HepG2 (cell line): ENCODE measurements at regions not wholly inside any gene's neighbourhood (a gene's known extent, or its start where the extent isn't known, plus 50 kb on each side); places are given as distances from the start of the nearest gene placed in this dataset.

ENCODE experiments used
- ATAC-seq: fragments of 200-7000 bp; cut with Tn5 transposase; 3 replicates; pipeline ENCODE4 v1.9.1; 2020; ENCODE audit warnings: mild to moderate bottlenecking, moderate library complexity
- BruUV-seq: library from RNA; stranded (reverse); fragments of 400-500 nt; replicated peaks from 2 replicates; lab custom pipeline; 2021; lab: Mats Ljungman, UMichigan
- CTCF ChIA-PET: fragments of 300-600 bp; formaldehyde crosslinking; extraction: SDS; loops from one replicate; lab custom pipeline; 2021; ENCODE audit warnings: low total read pairs, inconsistent platforms, low intra/inter-chr PET ratio; lab: Yijun Ruan, JAX
- POLR2A ChIA-PET: fragments of 350-600 bp; sonication (Branson Sonifier 250); formaldehyde crosslinking; loops from one replicate; lab custom pipeline; 2020; ENCODE audit warnings: antibody characterized with exemption, inconsistent platforms; lab: Yijun Ruan, JAX
- DNase-seq: peaks from one replicate; pipeline ENCODE4 v3.0.0-alpha.2; 2015; ENCODE audit warnings: low spot score
- FAIRE-seq: peaks from 3 replicates; lab custom pipeline; 2011; peaks lifted over from hg19 to GRCh38; lab: Jason Lieb, UNC
- H2AFZ ChIP-seq: one replicate; pipeline ENCODE4 v1.6.1; 2011; ENCODE audit warnings: low read length, inconsistent platforms
- H3K27ac ChIP-seq: fragments of 300-600 bp; 3 replicates; pipeline ENCODE4 v1.8.0; 2011; ENCODE audit warnings: mixed run types, mild to moderate bottlenecking, mixed read lengths, low read length, inconsistent platforms; ENCODE audit not compliant: insufficient read depth; ENCODE audit errors: extremely low read length
- H3K27me3 ChIP-seq, 2 experiments: fragments of 200-600 bp in 1 of 2; 2 replicates in 1 of 2; 3 replicates in 1 of 2; pipeline versions ENCODE4 v1.6.0 to v1.8.0; 2011; ENCODE audit warnings: low read length in 2 of 2, mild to moderate bottlenecking in 2 of 2, moderate library complexity in 2 of 2, inconsistent platforms in 1 of 2; ENCODE audit not compliant: insufficient read depth in 2 of 2, control insufficient read depth in 1 of 2
- H3K36me3 ChIP-seq, 2 experiments: fragments of 200-600 bp in 1 of 2; replicated peaks in 1 of 2; 2 replicates in 1 of 2; 3 replicates in 1 of 2; pipeline versions ENCODE4 v1.5.1 to v1.8.0; 2011; ENCODE audit warnings: low read length in 2 of 2, inconsistent platforms in 1 of 2; ENCODE audit not compliant: insufficient read depth in 2 of 2, control insufficient read depth in 1 of 2
- H3K4me1 ChIP-seq: 2 replicates; pipeline ENCODE4 v1.5.1; 2012; ENCODE audit warnings: low read length, inconsistent platforms; ENCODE audit not compliant: insufficient read depth
- H3K4me2 ChIP-seq: 2 replicates; pipeline ENCODE4 v1.6.0; 2011; ENCODE audit warnings: low read depth, low read length, inconsistent platforms
- H3K4me3 ChIP-seq, 3 experiments: fragments of 200-600 bp in 1 of 3; sonication (generic), shearing (Covaris generic) in 1 of 3; replicated peaks in 1 of 3; 2 replicates each; pipeline ENCODE4 v1.5.1; 2011 to 2016; ENCODE audit warnings: low read length in 3 of 3, inconsistent platforms in 2 of 3, low read depth in 2 of 3, mild to moderate bottlenecking in 2 of 3, control low read depth in 1 of 3, mixed read lengths in 1 of 3; ENCODE audit not compliant: insufficient read depth in 1 of 3
- H3K79me2 ChIP-seq: one replicate; pipeline ENCODE4 v1.6.1; 2011; ENCODE audit warnings: low read length, inconsistent platforms; ENCODE audit not compliant: insufficient read depth
- H3K9ac ChIP-seq: 2 replicates; pipeline ENCODE4 v1.6.0; 2011; ENCODE audit warnings: mild to moderate bottlenecking, low read depth, low read length, inconsistent platforms; ENCODE audit not compliant: insufficient read depth
- H3K9me3 ChIP-seq: 2 replicates; pipeline ENCODE4 v1.5.1; 2012; ENCODE audit warnings: mild to moderate bottlenecking, low read length
- H4K20me1 ChIP-seq: 2 replicates; pipeline ENCODE4 v1.6.0; 2011; ENCODE audit warnings: inconsistent platforms, mild to moderate bottlenecking, low read length, moderate library complexity; ENCODE audit not compliant: insufficient read depth
- FOSL2 ChIP-seq: sonication (generic); formaldehyde crosslinking; IDR thresholded peaks from 2 replicates; pipeline ENCODE4 v1.4.0; 2020; ENCODE audit warnings: missing genetic modification reagents
- FOXC1 ChIP-seq: sonication (generic); formaldehyde crosslinking; IDR thresholded peaks from 2 replicates; pipeline ENCODE4 v1.8.0; 2022; ENCODE audit warnings: mild to moderate bottlenecking, missing genetic modification reagents, borderline replicate concordance
- PRDM10 ChIP-seq: sonication (generic); formaldehyde crosslinking; IDR thresholded peaks from 2 replicates; pipeline ENCODE4 v1.4.0; 2020; ENCODE audit warnings: low read depth, missing genetic modification reagents
- RNF2 ChIP-seq: fragments of 450-650 bp; conservative IDR thresholded peaks from 2 replicates; pipeline ENCODE4 v1.6.1; 2016; ENCODE audit warnings: low read depth
- TBX3 ChIP-seq: fragments of 450-650 bp; IDR thresholded peaks from 2 replicates; pipeline ENCODE4 v1.6.1; 2017; ENCODE audit warnings: antibody characterized with exemption, mild to moderate bottlenecking, inconsistent platforms, borderline replicate concordance
- ZSCAN22 ChIP-seq: sonication (generic); formaldehyde crosslinking; IDR thresholded peaks from 2 replicates; pipeline ENCODE4 v1.4.0; 2020; ENCODE audit warnings: mild to moderate bottlenecking, missing genetic modification reagents
- WGBS: methylation state at CpG from one replicate; pipeline ENCODE4 v1.1.6; 2017; ENCODE audit warnings: low lambda C conversion rate; 5-methylcytosine and 5-hydroxymethylcytosine counted together
- in situ Hi-C: cut with HindIII; loops from 2 replicates; pipeline ENCODE4 v1.10.0; 2017; ENCODE audit warnings: low pct_unique_long_range_greater_than_20kb; ENCODE audit not compliant: extremely low pct_ligation_motif_present
- intact Hi-C: fragments of 100-400 bp; cut with micrococcal nuclease; formaldehyde crosslinking; loops from one replicate; pipeline ENCODE4 v1.10.0; 2022; ENCODE audit not compliant: unreplicated experiment
- TF ChIP-seq, protein P1 (sequence below): sonication (generic); formaldehyde crosslinking; IDR thresholded peaks from 2 replicates; pipeline ENCODE4 v1.8.1; 2022; ENCODE audit warnings: low read depth, mild to moderate bottlenecking, missing genetic modification reagents

DNA sequence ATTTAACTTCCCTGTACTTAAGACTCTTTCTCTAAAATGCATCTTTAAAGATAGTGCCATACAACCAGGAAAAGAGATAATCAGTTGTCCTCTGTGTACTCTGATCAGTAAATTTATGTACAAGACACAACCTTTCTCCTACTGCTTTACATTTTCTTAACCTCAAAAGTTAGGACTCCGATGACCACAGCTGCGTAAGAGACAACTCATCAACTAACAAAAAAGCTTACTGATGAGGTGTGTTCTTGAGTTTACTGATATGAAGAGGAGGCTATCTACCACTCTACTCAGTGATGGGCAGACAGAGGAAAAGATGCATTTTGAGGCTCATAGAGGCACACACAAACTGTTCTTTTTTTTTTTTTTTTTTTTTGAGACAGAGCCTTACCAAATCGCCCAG lies 71.4 kb upstream of the HIF1A start:
- H3K27me3 ChIP-seq, result no peaks in the 10 kb centered on the region
- H3K79me2 ChIP-seq, result no peaks in the 10 kb centered on the region
- no TSS peak for BruUV-seq
- FAIRE-seq, result no peak
- H3K9ac ChIP-seq, result no peak overlapping the region
- peaks cover 14% of the 10 kb centered on the region for H3K4me1 ChIP-seq
- no peaks in the 10 kb centered on the region for H3K9me3 ChIP-seq
- H2AFZ ChIP-seq, result no peak overlapping the region
- intact Hi-C loops (no loop called here), in situ Hi-C loops (no loop called here)
- H3K36me3 ChIP-seq, result no peaks in the 10 kb centered on the region
- WGBS, result 77% methylated on average over 3 of the region's 3 CpGs
- H4K20me1 ChIP-seq, result no peaks in the 10 kb centered on the region
- H3K4me2 ChIP-seq, result no peak overlapping the region
- TF ChIP-seq FOXC1 (CRISPR knock-in tag) (no peak), RNF2 (no peak), TBX3 (no peak), ZSCAN22 (CRISPR knock-in tag) (no peak), PRDM10 (CRISPR knock-in tag) (no peak)
- H3K27ac ChIP-seq, result no peak overlapping the region
- DNase-seq, result no peak
- no peak for ATAC-seq
- ChIA-PET POLR2A (interaction anchor here (0.6 kb wide), 1 partner anchor 138 kb away, joined by 3 read pairs; the partner anchor contains the start of gene SNAPC1), CTCF (no interaction called here)
- no peak overlapping the region for H3K4me3 ChIP-seq

- POLR2A ChIA-PET, result no interaction called here
- CTCF ChIA-PET, result no interaction called here
- no peak overlapping the region for H3K4me3 ChIP-seq
- TF ChIP-seq FOSL2 (CRISPR knock-in tag), result peak; percentile 79
- TF ChIP-seq, protein P1, sequence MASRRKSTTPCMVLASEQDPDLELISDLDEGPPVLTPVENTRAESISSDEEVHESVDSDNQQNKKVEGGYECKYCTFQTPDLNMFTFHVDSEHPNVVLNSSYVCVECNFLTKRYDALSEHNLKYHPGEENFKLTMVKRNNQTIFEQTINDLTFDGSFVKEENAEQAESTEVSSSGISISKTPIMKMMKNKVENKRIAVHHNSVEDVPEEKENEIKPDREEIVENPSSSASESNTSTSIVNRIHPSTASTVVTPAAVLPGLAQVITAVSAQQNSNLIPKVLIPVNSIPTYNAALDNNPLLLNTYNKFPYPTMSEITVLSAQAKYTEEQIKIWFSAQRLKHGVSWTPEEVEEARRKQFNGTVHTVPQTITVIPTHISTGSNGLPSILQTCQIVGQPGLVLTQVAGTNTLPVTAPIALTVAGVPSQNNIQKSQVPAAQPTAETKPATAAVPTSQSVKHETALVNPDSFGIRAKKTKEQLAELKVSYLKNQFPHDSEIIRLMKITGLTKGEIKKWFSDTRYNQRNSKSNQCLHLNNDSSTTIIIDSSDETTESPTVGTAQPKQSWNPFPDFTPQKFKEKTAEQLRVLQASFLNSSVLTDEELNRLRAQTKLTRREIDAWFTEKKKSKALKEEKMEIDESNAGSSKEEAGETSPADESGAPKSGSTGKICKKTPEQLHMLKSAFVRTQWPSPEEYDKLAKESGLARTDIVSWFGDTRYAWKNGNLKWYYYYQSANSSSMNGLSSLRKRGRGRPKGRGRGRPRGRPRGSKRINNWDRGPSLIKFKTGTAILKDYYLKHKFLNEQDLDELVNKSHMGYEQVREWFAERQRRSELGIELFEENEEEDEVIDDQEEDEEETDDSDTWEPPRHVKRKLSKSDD (CRISPR knock-in tag), result no peak
- TF ChIP-seq, all 625 proteins: peak for 1
- no peaks in the 10 kb centered on the region for H3K36me3 ChIP-seq
- no peak overlapping the region for H3K27ac ChIP-seq
- no peak for FAIRE-seq
- H3K4me1 ChIP-seq, result peaks cover 5% of the 10 kb centered on the region
- peak; percentile 59 for ATAC-seq
- H3K9me3 ChIP-seq, result no peaks in the 10 kb centered on the region
- in situ Hi-C loops (no loop called here), intact Hi-C loops (no loop called here)
- no peaks in the 10 kb centered on the region for H3K27me3 ChIP-seq
- no peak overlapping the region for H2AFZ ChIP-seq
- WGBS, result 100% methylated on average over 1 of the region's 1 CpG
- DNase-seq, result peak; percentile 24
- no peak overlapping the region for H3K4me2 ChIP-seq
- no peaks in the 10 kb centered on the region for H4K20me1 ChIP-seq
- H3K9ac ChIP-seq, result no peak overlapping the region
- no TSS peak for BruUV-seq
- H3K79me2 ChIP-seq, result no peaks in the 10 kb centered on the region
These were observed 70.1 kb upstream of the HIF1A start for GRCh38 chr14:61625165-61625564.
